GM23248 (cell line): ENCODE measurements at regions not wholly inside any gene's neighbourhood (a gene's known extent, or its start where the extent isn't known, plus 50 kb on each side); places are given as distances from the start of the nearest gene placed in this dataset.

Experiments
- DNase-seq: peaks from one replicate; pipeline ENCODE4 v3.0.0-alpha.2; 2015
- H2AFZ ChIP-seq: fragments of 200-600 bp; sonication (generic); 2 replicates; pipeline ENCODE4 v1.6.1; 2016; ENCODE audit warnings: antibody characterized with exemption
- H3F3A ChIP-seq: fragments of 200-600 bp; sonication (generic); 2 replicates; pipeline ENCODE4 v1.6.1; 2016; ENCODE audit warnings: mild to moderate bottlenecking, antibody characterized with exemption, mixed run types; ENCODE audit not compliant: insufficient read depth
- H3K27ac ChIP-seq: fragments of 200-600 bp; sonication (generic); 2 replicates; pipeline ENCODE4 v1.5.1; 2016; ENCODE audit warnings: mild to moderate bottlenecking
- H3K27me3 ChIP-seq: fragments of 200-600 bp; sonication (generic); replicated peaks from 2 replicates; pipeline ENCODE4 v1.6.1; 2016; ENCODE audit warnings: mild to moderate bottlenecking; ENCODE audit not compliant: insufficient read depth
- H3K36me3 ChIP-seq: fragments of 200-600 bp; sonication (generic); 2 replicates; pipeline ENCODE4 v1.6.1; 2016; ENCODE audit warnings: low read depth, mild to moderate bottlenecking
- H3K4me1 ChIP-seq: fragments of 200-600 bp; sonication (generic); 2 replicates; pipeline ENCODE4 v1.6.1; 2016; ENCODE audit warnings: mild to moderate bottlenecking; ENCODE audit not compliant: insufficient read depth
- H3K4me2 ChIP-seq: fragments of 200-600 bp; sonication (generic); one replicate; pipeline ENCODE4 v1.6.1; 2016; ENCODE audit warnings: mild to moderate bottlenecking; ENCODE audit not compliant: unreplicated experiment
- H3K4me3 ChIP-seq: fragments of 200-600 bp; sonication (generic); 2 replicates; pipeline ENCODE4 v1.5.1; 2016; ENCODE audit warnings: mild to moderate bottlenecking
- H3K79me2 ChIP-seq: fragments of 200-600 bp; sonication (generic); 2 replicates; pipeline ENCODE4 v1.6.1; 2016; ENCODE audit warnings: mild to moderate bottlenecking; ENCODE audit not compliant: insufficient read depth
- H3K9ac ChIP-seq: fragments of 200-600 bp; sonication (generic); 2 replicates; pipeline ENCODE4 v1.6.1; 2016; ENCODE audit warnings: mild to moderate bottlenecking
- H3K9me2 ChIP-seq: fragments of 200-600 bp; sonication (generic); 2 replicates; pipeline ENCODE4 v1.6.1; 2016; ENCODE audit warnings: mixed run types, mild to moderate bottlenecking, moderate library complexity; ENCODE audit not compliant: insufficient read depth
- H3K9me3 ChIP-seq: fragments of 200-600 bp; sonication (generic); one replicate; pipeline ENCODE4 v1.6.1; 2017; ENCODE audit warnings: low read depth
- H4K20me1 ChIP-seq: fragments of 200-600 bp; sonication (generic); 2 replicates; pipeline ENCODE4 v1.6.0; 2016; ENCODE audit not compliant: insufficient read depth
- EZH2 ChIP-seq: fragments of 200-600 bp; sonication (generic); IDR thresholded peaks from 2 replicates; pipeline ENCODE4 v1.6.1; 2018; ENCODE audit warnings: antibody characterized with exemption, mild to moderate bottlenecking; ENCODE audit not compliant: insufficient read depth, poor library complexity, severe bottlenecking
- EZH2phosphoT487 ChIP-seq: fragments of 200-600 bp; sonication (generic); IDR thresholded peaks from 2 replicates; pipeline ENCODE4 v1.6.1; 2018; ENCODE audit warnings: antibody characterized with exemption, moderate library complexity, mild to moderate bottlenecking, low read depth; ENCODE audit not compliant: insufficient read depth
- WGBS, 2 experiments: methylation state at CpG; one replicate each; pipeline ENCODE4 v1.1.6; 2015 to 2017; ENCODE audit warnings: low lambda C conversion rate in 2 of 2, low coverage in 1 of 2; ENCODE audit errors: missing lambda C conversion rate in 2 of 2; 5-methylcytosine and 5-hydroxymethylcytosine counted together
- in situ Hi-C: fragments of 300-500 bp; cut with MboI; formaldehyde crosslinking; loops from 2 replicates; pipeline ENCODE4 v1.15.0; 2020

- Histone ChIP-seq H3K79me2 (no peaks in the 10 kb centered on the region), H3K9ac (no peak overlapping the region), H3K27me3 (no peaks in the 10 kb centered on the region), H2AFZ (no peak overlapping the region), H3K4me2 (no peak overlapping the region), H3K4me3 (no peak overlapping the region), H4K20me1 (no peaks in the 10 kb centered on the region), H3F3A (no peaks in the 10 kb centered on the region), H3K9me2 (no peaks in the 10 kb centered on the region), H3K36me3 (no peaks in the 10 kb centered on the region), H3K27ac (no peak overlapping the region), H3K4me1 (no peaks in the 10 kb centered on the region), H3K9me3 (no peaks in the 10 kb centered on the region)
- TF ChIP-seq EZH2: no peak
- TF ChIP-seq EZH2phosphoT487: no peak
- DNase-seq: no peak
- in situ Hi-C loops: no loop called here
- 52 to 58% methylated on average over 7 of the region's 7 CpGs for WGBS, 2 experiments
Observed at GRCh38 chr1:193537266-193538002, 351.0 kb upstream of the B3GALT2 start.

DNA sequence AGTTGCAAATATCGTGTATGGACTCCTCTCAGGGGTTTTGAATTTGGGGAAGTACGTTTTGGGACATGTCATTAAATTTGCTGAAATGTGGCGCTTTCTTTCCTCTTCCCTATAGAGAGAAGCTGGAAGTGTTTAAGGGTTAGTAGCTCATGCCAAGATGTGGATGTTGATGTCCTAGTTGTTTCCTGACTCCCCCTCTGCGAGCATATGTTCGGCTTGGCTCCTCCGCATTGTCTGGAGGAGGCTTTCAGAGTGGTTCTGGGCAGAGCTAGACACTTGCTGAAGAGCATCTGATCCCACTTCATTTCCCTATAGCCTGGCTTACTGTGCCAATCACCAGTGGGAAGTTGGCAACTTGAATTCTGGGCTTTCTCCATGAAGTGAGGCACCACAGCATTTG is 347.4 kb upstream of the B3GALT2 start:
- Histone ChIP-seq H3K27me3 (no peaks in the 10 kb centered on the region), H3K27ac (no peak overlapping the region), H3K4me3 (no peak overlapping the region), H3K4me2 (no peak overlapping the region), H3K36me3 (no peaks in the 10 kb centered on the region), H3K9me2 (no peaks in the 10 kb centered on the region), H3F3A (no peaks in the 10 kb centered on the region), H3K79me2 (no peaks in the 10 kb centered on the region), H4K20me1 (no peaks in the 10 kb centered on the region), H3K9ac (no peak overlapping the region), H3K9me3 (no peaks in the 10 kb centered on the region), H3K4me1 (no peaks in the 10 kb centered on the region), H2AFZ (no peak overlapping the region)
- 9% methylated on average over 6 of the region's 6 CpGs for WGBS, 2 experiments
- in situ Hi-C loops: no loop called here
- TF ChIP-seq EZH2phosphoT487 (no peak), EZH2 (no peak)
- no peak for DNase-seq

GRCh38 chr1:193525917-193526710 is 339.7 kb upstream of the B3GALT2 start:
- in situ Hi-C loops: no loop called here
- H3K9ac ChIP-seq: no peak overlapping the region
- no peaks in the 10 kb centered on the region for H4K20me1 ChIP-seq
- no peak overlapping the region for H3K4me2 ChIP-seq
- no peaks in the 10 kb centered on the region for H3K9me2 ChIP-seq
- no peak for DNase-seq
- whole genome bisulfite sequencing, 2 experiments: 34 to 43% methylated on average over 3 of the region's 3 CpGs
- TF ChIP-seq EZH2phosphoT487 (no peak), EZH2 (no peak)
- no peak overlapping the region for H3K4me3 ChIP-seq
- no peak overlapping the region for H2AFZ ChIP-seq
- no peak overlapping the region for H3K27ac ChIP-seq
- H3K27me3 ChIP-seq: no peaks in the 10 kb centered on the region
- no peaks in the 10 kb centered on the region for H3K79me2 ChIP-seq
- H3K36me3 ChIP-seq: no peaks in the 10 kb centered on the region
- H3F3A ChIP-seq: no peaks in the 10 kb centered on the region
- H3K4me1 ChIP-seq: no peaks in the 10 kb centered on the region
- H3K9me3 ChIP-seq: no peaks in the 10 kb centered on the region

DNA sequence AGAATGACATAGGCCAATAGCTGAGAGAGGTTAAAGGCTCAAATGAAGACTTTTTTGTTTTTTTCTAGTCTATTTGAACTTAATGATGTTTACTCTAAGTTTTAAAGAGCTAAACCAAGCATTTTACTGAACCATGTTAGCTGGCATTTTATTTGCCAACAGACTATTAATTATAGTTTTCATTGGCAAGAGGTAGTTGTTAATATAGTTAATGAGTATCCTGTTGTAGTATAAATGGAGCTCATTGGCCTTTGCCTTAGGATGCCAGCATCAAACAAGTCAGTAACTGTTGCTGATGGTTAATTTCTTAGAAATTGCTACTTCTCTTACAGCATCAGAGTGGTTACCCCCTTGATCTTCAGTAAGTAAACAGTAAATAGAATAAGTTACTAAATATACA is 339.0 kb upstream of the B3GALT2 start:
- in situ Hi-C loops: no loop called here

More for the DNA sequence above, 339.0 kb upstream of the B3GALT2 start:
- no peaks in the 10 kb centered on the region for H3K36me3 ChIP-seq
- no peaks in the 10 kb centered on the region for H3K9me2 ChIP-seq
- H3K27ac ChIP-seq: no peak overlapping the region
- H3K9me3 ChIP-seq: no peaks in the 10 kb centered on the region
- H3K4me3 ChIP-seq: no peak overlapping the region
- TF ChIP-seq EZH2 (no peak), EZH2phosphoT487 (no peak)
- H3F3A ChIP-seq: no peaks in the 10 kb centered on the region
- H2AFZ ChIP-seq: no peak overlapping the region
- H3K27me3 ChIP-seq: no peaks in the 10 kb centered on the region
- H3K79me2 ChIP-seq: no peaks in the 10 kb centered on the region
- DNase-seq: no peak
- H3K4me2 ChIP-seq: no peak overlapping the region
- H4K20me1 ChIP-seq: no peaks in the 10 kb centered on the region
- H3K4me1 ChIP-seq: no peaks in the 10 kb centered on the region
- H3K9ac ChIP-seq: no peak overlapping the region
